IPS-20b (cell line): ENCODE measurements at regions not wholly inside any gene's neighbourhood (a gene's known extent, or its start where the extent isn't known, plus 50 kb on each side); places are given as distances from the start of the nearest gene placed in this dataset.

Experiments used
- H3K27ac ChIP-seq: one replicate; pipeline ENCODE4 v1.5.1; 2013; ENCODE audit warnings: low read length
- H3K27me3 ChIP-seq: 2 replicates; pipeline ENCODE4 v1.6.1; 2013; ENCODE audit warnings: mild to moderate bottlenecking, low read length, inconsistent platforms; ENCODE audit not compliant: insufficient read depth
- H3K36me3 ChIP-seq: 2 replicates; pipeline ENCODE4 v1.6.1; 2013; ENCODE audit warnings: low read depth, mild to moderate bottlenecking, inconsistent platforms, low read length, moderate library complexity; ENCODE audit not compliant: insufficient read depth
- H3K4me1 ChIP-seq: 2 replicates; pipeline ENCODE4 v1.6.1; 2013; ENCODE audit warnings: mild to moderate bottlenecking, control low read depth, inconsistent platforms, low read length, moderate library complexity; ENCODE audit not compliant: insufficient read depth
- H3K4me3 ChIP-seq: 2 replicates; pipeline ENCODE4 v1.5.1; 2013; ENCODE audit warnings: mild to moderate bottlenecking, low read length, inconsistent platforms
- H3K9ac ChIP-seq: 2 replicates; pipeline ENCODE4 v1.6.1; 2013; ENCODE audit warnings: low read depth, mild to moderate bottlenecking, inconsistent platforms, low read length, moderate library complexity
- H3K9me3 ChIP-seq: 2 replicates; pipeline ENCODE4 v1.6.1; 2013; ENCODE audit warnings: mild to moderate bottlenecking, low read depth, low read length, inconsistent platforms; ENCODE audit not compliant: insufficient read depth

GRCh38 chr15:72979791-72980190 is 72.5 kb upstream of the NEO1 start:
- Histone ChIP-seq H3K27ac (no peak overlapping the region), H3K4me1 (no peaks in the 10 kb centered on the region), H3K4me3 (no peak overlapping the region), H3K27me3 (no peaks in the 10 kb centered on the region), H3K9ac (no peak overlapping the region), H3K36me3 (no peaks in the 10 kb centered on the region), H3K9me3 (no peaks in the 10 kb centered on the region)

- no peak overlapping the region for H3K4me3 ChIP-seq
- H3K4me1 ChIP-seq: no peaks in the 10 kb centered on the region
- H3K9me3 ChIP-seq: no peaks in the 10 kb centered on the region
- no peaks in the 10 kb centered on the region for H3K27me3 ChIP-seq
- H3K36me3 ChIP-seq: no peaks in the 10 kb centered on the region
- H3K27ac ChIP-seq: no peak overlapping the region
- no peak overlapping the region for H3K9ac ChIP-seq
Measured at GRCh38 chr15:72979308-72979707, 73.0 kb upstream of the NEO1 start.

- no peaks in the 10 kb centered on the region for H3K27me3 ChIP-seq
- no peaks in the 10 kb centered on the region for H3K9me3 ChIP-seq
- no peaks in the 10 kb centered on the region for H3K36me3 ChIP-seq
- H3K27ac ChIP-seq: no peak overlapping the region
- no peaks in the 10 kb centered on the region for H3K4me1 ChIP-seq
- no peak overlapping the region for H3K4me3 ChIP-seq
- H3K9ac ChIP-seq: no peak overlapping the region
Measured at GRCh38 chr15:72978223-72978622, 74.0 kb upstream of the NEO1 start.

GRCh38 chr15:72972362-72972761 is 79.9 kb upstream of the NEO1 start:
- Histone ChIP-seq H3K27ac (no peak overlapping the region), H3K9me3 (no peaks in the 10 kb centered on the region), H3K9ac (no peak overlapping the region), H3K27me3 (no peaks in the 10 kb centered on the region; the same call in 1 of the 2 replicates), H3K4me1 (no peaks in the 10 kb centered on the region), H3K4me3 (no peak overlapping the region), H3K36me3 (no peaks in the 10 kb centered on the region)

- H3K9ac ChIP-seq: no peak overlapping the region
- no peak overlapping the region for H3K4me3 ChIP-seq
- H3K9me3 ChIP-seq: no peaks in the 10 kb centered on the region
Measured at GRCh38 chr15:72971766-72972165, 80.5 kb upstream of the NEO1 start.

GRCh38 chr15:72970933-72971760 is 81.1 kb upstream of the NEO1 start:
- Histone ChIP-seq H3K36me3 (no peaks in the 10 kb centered on the region), H3K4me3 (no peak overlapping the region), H3K9ac (no peak overlapping the region; the same call in 1 of the 2 replicates), H3K4me1 (no peaks in the 10 kb centered on the region), H3K9me3 (no peaks in the 10 kb centered on the region), H3K27me3 (no peaks in the 10 kb centered on the region; the same call in 1 of the 2 replicates), H3K27ac (no peak overlapping the region)

More at GRCh38 chr15:72971766-72972165, 80.5 kb upstream of the NEO1 start:
- Histone ChIP-seq H3K27me3 (no peaks in the 10 kb centered on the region; the same call in 1 of the 2 replicates), H3K27ac (no peak overlapping the region), H3K36me3 (no peaks in the 10 kb centered on the region), H3K4me1 (no peaks in the 10 kb centered on the region)

- Histone ChIP-seq H3K27ac (no peak overlapping the region), H3K27me3 (no peaks in the 10 kb centered on the region; the same call in 1 of the 2 replicates), H3K4me3 (no peak overlapping the region), H3K36me3 (no peaks in the 10 kb centered on the region), H3K9me3 (0 out of 2 replicates have a peak, but pooled peaks cover under 1% of the 10 kb centered on the region), H3K9ac (no peak overlapping the region), H3K4me1 (no peaks in the 10 kb centered on the region)
Measured at GRCh38 chr15:72968531-72968922, 83.7 kb upstream of the NEO1 start.

- Histone ChIP-seq H3K27me3 (no peaks in the 10 kb centered on the region; the same call in 1 of the 2 replicates), H3K27ac (no peak overlapping the region), H3K36me3 (no peaks in the 10 kb centered on the region), H3K4me1 (no peaks in the 10 kb centered on the region), H3K4me3 (no peak overlapping the region), H3K9me3 (peaks cover 5% of the 10 kb centered on the region; the same call in 1 of the 2 replicates), H3K9ac (no peak overlapping the region)
Measured at GRCh38 chr15:72967811-72968530, 84.3 kb upstream of the NEO1 start.

GRCh38 chr15:72967397-72967796 is 84.9 kb upstream of the NEO1 start:
- Histone ChIP-seq H3K4me1 (no peaks in the 10 kb centered on the region), H3K27me3 (no peaks in the 10 kb centered on the region; the same call in 1 of the 2 replicates), H3K9ac (no peak overlapping the region), H3K4me3 (no peak overlapping the region), H3K9me3 (peaks cover 8% of the 10 kb centered on the region), H3K36me3 (no peaks in the 10 kb centered on the region), H3K27ac (no peak overlapping the region)

GRCh38 chr15:72966641-72967040 is 85.6 kb upstream of the NEO1 start:
- H3K27ac ChIP-seq: no peak overlapping the region
- no peak overlapping the region for H3K9ac ChIP-seq
- H3K4me3 ChIP-seq: no peak overlapping the region
- no peaks in the 10 kb centered on the region for H3K36me3 ChIP-seq
- H3K27me3 ChIP-seq: no peaks in the 10 kb centered on the region; the same call in 1 of the 2 replicates
- H3K4me1 ChIP-seq: no peaks in the 10 kb centered on the region
- peaks cover 15% of the 10 kb centered on the region for H3K9me3 ChIP-seq

- Histone ChIP-seq H3K9ac (no peak overlapping the region), H3K27ac (no peak overlapping the region), H3K36me3 (no peaks in the 10 kb centered on the region), H3K9me3 (peaks cover 15% of the 10 kb centered on the region), H3K4me1 (no peaks in the 10 kb centered on the region), H3K27me3 (no peaks in the 10 kb centered on the region; the same call in 1 of the 2 replicates), H3K4me3 (no peak overlapping the region)
Measured at GRCh38 chr15:72965671-72966070, 86.6 kb upstream of the NEO1 start.
